ENCODE measurements at regions not wholly inside any gene's neighbourhood (a gene's known extent, or its start where the extent isn't known, plus 50 kb on each side); places are given as distances from the start of the nearest gene placed in this dataset.

DNA sequence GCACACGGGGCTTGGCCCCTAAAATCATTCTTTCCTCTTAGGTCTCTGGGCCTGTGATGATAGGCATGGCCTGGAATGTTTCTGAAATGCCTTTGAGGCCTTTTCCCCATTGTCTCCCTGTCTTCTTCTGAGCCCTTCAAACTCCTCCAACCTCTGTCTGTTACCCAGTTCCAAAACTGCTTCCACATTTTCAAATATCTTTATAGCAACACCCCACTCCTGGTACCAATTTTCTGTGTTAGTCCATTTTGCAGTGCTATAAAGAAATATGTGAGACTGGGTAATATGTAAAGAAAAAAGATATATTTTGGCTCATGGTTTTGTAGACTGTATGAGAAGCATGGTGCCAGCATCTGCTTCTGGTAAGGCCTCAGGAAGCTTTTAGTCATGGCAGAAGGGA, 158.8 kb downstream of the TM2D1 start:
- dilution Hi-C loops (cut with HindIII; ENCODE audit: low sequenced_read_pairs, unreplicated experiment) (no loop called here), intact Hi-C loops (cut with micrococcal nuclease) (no loop called here), in situ Hi-C loops (cut with MboI; ENCODE audit: low sequenced_read_pairs) (no loop called here)
- H3K4me1 ChIP-seq (ENCODE audit: control insufficient read depth, insufficient read depth, low read length) = no peaks in the 10 kb centered on the region
- H2AK9ac ChIP-seq (replicated peaks; ENCODE audit: low read depth, low read length, poor library complexity) = no peak overlapping the region
- no peak for TF ChIP-seq RFX5 (IDR thresholded peaks at IDR 0.05; ENCODE audit: low read depth, low read length)
- no peak for TF ChIP-seq NFE2L2 (IDR thresholded peaks at IDR 0.05; ENCODE audit: low read depth, low read length)
- TF ChIP-seq BHLHE40 (IDR thresholded peaks at IDR 0.05; ENCODE audit: low read depth, low read length) = no peak
- TF ChIP-seq CEBPB (IDR thresholded peaks at IDR 0.05; ENCODE audit: low read depth, low read length) = no peak
- TF ChIP-seq MXI1 (IDR thresholded peaks at IDR 0.05; ENCODE audit: borderline replicate concordance, low read depth, low read length) = no peak
- TF ChIP-seq, protein P1, sequence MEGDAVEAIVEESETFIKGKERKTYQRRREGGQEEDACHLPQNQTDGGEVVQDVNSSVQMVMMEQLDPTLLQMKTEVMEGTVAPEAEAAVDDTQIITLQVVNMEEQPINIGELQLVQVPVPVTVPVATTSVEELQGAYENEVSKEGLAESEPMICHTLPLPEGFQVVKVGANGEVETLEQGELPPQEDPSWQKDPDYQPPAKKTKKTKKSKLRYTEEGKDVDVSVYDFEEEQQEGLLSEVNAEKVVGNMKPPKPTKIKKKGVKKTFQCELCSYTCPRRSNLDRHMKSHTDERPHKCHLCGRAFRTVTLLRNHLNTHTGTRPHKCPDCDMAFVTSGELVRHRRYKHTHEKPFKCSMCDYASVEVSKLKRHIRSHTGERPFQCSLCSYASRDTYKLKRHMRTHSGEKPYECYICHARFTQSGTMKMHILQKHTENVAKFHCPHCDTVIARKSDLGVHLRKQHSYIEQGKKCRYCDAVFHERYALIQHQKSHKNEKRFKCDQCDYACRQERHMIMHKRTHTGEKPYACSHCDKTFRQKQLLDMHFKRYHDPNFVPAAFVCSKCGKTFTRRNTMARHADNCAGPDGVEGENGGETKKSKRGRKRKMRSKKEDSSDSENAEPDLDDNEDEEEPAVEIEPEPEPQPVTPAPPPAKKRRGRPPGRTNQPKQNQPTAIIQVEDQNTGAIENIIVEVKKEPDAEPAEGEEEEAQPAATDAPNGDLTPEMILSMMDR (conservative IDR thresholded peaks at IDR 0.05; ENCODE audit: low read depth, low read length) = no peak
- TF ChIP-seq, protein P2, sequence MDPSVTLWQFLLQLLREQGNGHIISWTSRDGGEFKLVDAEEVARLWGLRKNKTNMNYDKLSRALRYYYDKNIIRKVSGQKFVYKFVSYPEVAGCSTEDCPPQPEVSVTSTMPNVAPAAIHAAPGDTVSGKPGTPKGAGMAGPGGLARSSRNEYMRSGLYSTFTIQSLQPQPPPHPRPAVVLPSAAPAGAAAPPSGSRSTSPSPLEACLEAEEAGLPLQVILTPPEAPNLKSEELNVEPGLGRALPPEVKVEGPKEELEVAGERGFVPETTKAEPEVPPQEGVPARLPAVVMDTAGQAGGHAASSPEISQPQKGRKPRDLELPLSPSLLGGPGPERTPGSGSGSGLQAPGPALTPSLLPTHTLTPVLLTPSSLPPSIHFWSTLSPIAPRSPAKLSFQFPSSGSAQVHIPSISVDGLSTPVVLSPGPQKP (IDR thresholded peaks at IDR 0.05; ENCODE audit: borderline replicate concordance, low read depth, low read length) = no peak
- TF ChIP-seq, protein P3, sequence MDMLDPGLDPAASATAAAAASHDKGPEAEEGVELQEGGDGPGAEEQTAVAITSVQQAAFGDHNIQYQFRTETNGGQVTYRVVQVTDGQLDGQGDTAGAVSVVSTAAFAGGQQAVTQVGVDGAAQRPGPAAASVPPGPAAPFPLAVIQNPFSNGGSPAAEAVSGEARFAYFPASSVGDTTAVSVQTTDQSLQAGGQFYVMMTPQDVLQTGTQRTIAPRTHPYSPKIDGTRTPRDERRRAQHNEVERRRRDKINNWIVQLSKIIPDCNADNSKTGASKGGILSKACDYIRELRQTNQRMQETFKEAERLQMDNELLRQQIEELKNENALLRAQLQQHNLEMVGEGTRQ (IDR thresholded peaks at IDR 0.05; ENCODE audit: low read depth, low read length) = no peak
- TF ChIP-seq RCOR1 (IDR thresholded peaks at IDR 0.05; ENCODE audit: insufficient replicate concordance, low read length) = no peak
- TF ChIP-seq CHD1 (IDR thresholded peaks at IDR 0.05; ENCODE audit: low read depth, low read length) = no peak
- no peak overlapping the region for H4K5ac ChIP-seq (ENCODE audit: low read depth, low read length)
- H2BK5ac ChIP-seq (ENCODE audit: low read depth, low read length, poor library complexity, severe bottlenecking) = no peak overlapping the region
- BruUV-seq (replicated peaks) = no TSS peak
- no peak overlapping the region for H3K4me2 ChIP-seq (ENCODE audit: low read depth, low read length)
- H3K14ac ChIP-seq (replicated peaks; ENCODE audit: low read depth, low read length) = no peak overlapping the region
- no peak overlapping the region for H4K8ac ChIP-seq (ENCODE audit: low read depth in 2 of 2, low read length in 2 of 2)
- H3K27ac ChIP-seq (ENCODE audit: insufficient read depth, low read length) = no peak overlapping the region
- H3K79me1 ChIP-seq (ENCODE audit: low read depth in 1 of 2, low read length in 2 of 2) = no peaks in the 10 kb centered on the region
- POLR2A ChIA-PET (ENCODE audit: unreplicated experiment) = no interaction called here
- H3K9me1 ChIP-seq (ENCODE audit: insufficient read depth, low read length) = no peaks in the 10 kb centered on the region
- no peak overlapping the region for H2AFZ ChIP-seq (replicated peaks; ENCODE audit: low read length, poor library complexity)
- ATAC-seq (ENCODE audit: low read depth) = no peak
- H4K20me1 ChIP-seq (ENCODE audit: insufficient read depth, low read length) = no peaks in the 10 kb centered on the region
- no peak overlapping the region for H2AK5ac ChIP-seq (ENCODE audit: low read depth, low read length)
- no peak overlapping the region for H3K9ac ChIP-seq (ENCODE audit: low read depth, low read length)
- no peak overlapping the region for H2BK20ac ChIP-seq (ENCODE audit: low read depth, low read length)
- H2BK120ac ChIP-seq (ENCODE audit: low read depth, low read length) = no peak overlapping the region
- no peaks in the 10 kb centered on the region for H3K27me3 ChIP-seq (ENCODE audit: control insufficient read depth, insufficient read depth, low read length)
- H3K18ac ChIP-seq (ENCODE audit: low read depth, low read length) = no peak overlapping the region
- peaks cover 6% of the 10 kb centered on the region; the same call in 1 of the 2 replicates for H3K9me3 ChIP-seq (ENCODE audit: control insufficient read depth, insufficient read depth, low read length)
- no peak overlapping the region for H3K4me3 ChIP-seq (ENCODE audit: insufficient read depth, low read depth, low read length)
- no peak overlapping the region for H3K56ac ChIP-seq (ENCODE audit: extremely low read depth, insufficient read depth, low read length)
- CTCF ChIA-PET = no interaction called here
- H3K4ac ChIP-seq (ENCODE audit: low read depth, low read length) = no peak overlapping the region
- no peak overlapping the region for H3K23ac ChIP-seq (ENCODE audit: low read depth, low read length)
- H4K91ac ChIP-seq (ENCODE audit: insufficient read depth, low read depth, low read length) = no peak overlapping the region
- H3K36me3 ChIP-seq (ENCODE audit: control insufficient read depth, insufficient read depth, low read length) = no peaks in the 10 kb centered on the region
- DNase-seq = no peak
- WGBS, 2 experiments (ENCODE audit: extremely low coverage in 2 of 2, insufficient read length in 1 of 2) = no CpG with 5 or more reads among the region's 1 CpG
- H2BK15ac ChIP-seq (ENCODE audit: low read depth, low read length) = no peak overlapping the region
